HepG2 (cell line): ENCODE measurements at regions not wholly inside any gene's neighbourhood (a gene's known extent, or its start where the extent isn't known, plus 50 kb on each side); places are given as distances from the start of the nearest gene placed in this dataset.

Source experiments
- ATAC-seq: fragments of 200-7000 bp; cut with Tn5 transposase; 3 replicates; pipeline ENCODE4 v1.9.1; 2020; ENCODE audit warnings: mild to moderate bottlenecking, moderate library complexity
- BruUV-seq: library from RNA; stranded (reverse); fragments of 400-500 nt; replicated peaks from 2 replicates; lab custom pipeline; 2021; lab: Mats Ljungman, UMichigan
- CTCF ChIA-PET: fragments of 300-600 bp; formaldehyde crosslinking; extraction: SDS; loops from one replicate; lab custom pipeline; 2021; ENCODE audit warnings: low total read pairs, inconsistent platforms, low intra/inter-chr PET ratio; lab: Yijun Ruan, JAX
- POLR2A ChIA-PET: fragments of 350-600 bp; sonication (Branson Sonifier 250); formaldehyde crosslinking; loops from one replicate; lab custom pipeline; 2020; ENCODE audit warnings: antibody characterized with exemption, inconsistent platforms; lab: Yijun Ruan, JAX
- DNase-seq: peaks from one replicate; pipeline ENCODE4 v3.0.0-alpha.2; 2015; ENCODE audit warnings: low spot score
- FAIRE-seq: peaks from 3 replicates; lab custom pipeline; 2011; peaks lifted over from hg19 to GRCh38; lab: Jason Lieb, UNC
- H2AFZ ChIP-seq: one replicate; pipeline ENCODE4 v1.6.1; 2011; ENCODE audit warnings: low read length, inconsistent platforms
- H3K27ac ChIP-seq: fragments of 300-600 bp; 3 replicates; pipeline ENCODE4 v1.8.0; 2011; ENCODE audit warnings: mixed run types, mild to moderate bottlenecking, mixed read lengths, low read length, inconsistent platforms; ENCODE audit not compliant: insufficient read depth; ENCODE audit errors: extremely low read length
- H3K27me3 ChIP-seq, 2 experiments: fragments of 200-600 bp in 1 of 2; 2 replicates in 1 of 2; 3 replicates in 1 of 2; pipeline versions ENCODE4 v1.6.0 to v1.8.0; 2011; ENCODE audit warnings: low read length in 2 of 2, mild to moderate bottlenecking in 2 of 2, moderate library complexity in 2 of 2, inconsistent platforms in 1 of 2; ENCODE audit not compliant: insufficient read depth in 2 of 2, control insufficient read depth in 1 of 2
- H3K36me3 ChIP-seq, 2 experiments: fragments of 200-600 bp in 1 of 2; replicated peaks in 1 of 2; 2 replicates in 1 of 2; 3 replicates in 1 of 2; pipeline versions ENCODE4 v1.5.1 to v1.8.0; 2011; ENCODE audit warnings: low read length in 2 of 2, inconsistent platforms in 1 of 2; ENCODE audit not compliant: insufficient read depth in 2 of 2, control insufficient read depth in 1 of 2
- H3K4me1 ChIP-seq: 2 replicates; pipeline ENCODE4 v1.5.1; 2012; ENCODE audit warnings: low read length, inconsistent platforms; ENCODE audit not compliant: insufficient read depth
- H3K4me2 ChIP-seq: 2 replicates; pipeline ENCODE4 v1.6.0; 2011; ENCODE audit warnings: low read depth, low read length, inconsistent platforms
- H3K4me3 ChIP-seq, 3 experiments: fragments of 200-600 bp in 1 of 3; sonication (generic), shearing (Covaris generic) in 1 of 3; replicated peaks in 1 of 3; 2 replicates each; pipeline ENCODE4 v1.5.1; 2011 to 2016; ENCODE audit warnings: low read length in 3 of 3, inconsistent platforms in 2 of 3, low read depth in 2 of 3, mild to moderate bottlenecking in 2 of 3, control low read depth in 1 of 3, mixed read lengths in 1 of 3; ENCODE audit not compliant: insufficient read depth in 1 of 3
- H3K79me2 ChIP-seq: one replicate; pipeline ENCODE4 v1.6.1; 2011; ENCODE audit warnings: low read length, inconsistent platforms; ENCODE audit not compliant: insufficient read depth
- H3K9ac ChIP-seq: 2 replicates; pipeline ENCODE4 v1.6.0; 2011; ENCODE audit warnings: mild to moderate bottlenecking, low read depth, low read length, inconsistent platforms; ENCODE audit not compliant: insufficient read depth
- H3K9me3 ChIP-seq: 2 replicates; pipeline ENCODE4 v1.5.1; 2012; ENCODE audit warnings: mild to moderate bottlenecking, low read length
- H4K20me1 ChIP-seq: 2 replicates; pipeline ENCODE4 v1.6.0; 2011; ENCODE audit warnings: inconsistent platforms, mild to moderate bottlenecking, low read length, moderate library complexity; ENCODE audit not compliant: insufficient read depth
- AHDC1 ChIP-seq: sonication (generic); formaldehyde crosslinking; IDR thresholded peaks from 2 replicates; pipeline ENCODE4 v1.5.1; 2020; ENCODE audit warnings: mild to moderate bottlenecking, missing genetic modification reagents, borderline replicate concordance
- ARNT ChIP-seq: fragments of 450-650 bp; IDR thresholded peaks from 2 replicates; pipeline ENCODE4 v1.6.1; 2017
- CSRNP2 ChIP-seq: sonication (generic); formaldehyde crosslinking; conservative IDR thresholded peaks from 2 replicates; pipeline ENCODE4 v1.8.0; 2022; ENCODE audit warnings: low read depth, missing genetic modification reagents
- FLYWCH1 ChIP-seq: sonication (generic); formaldehyde crosslinking; IDR thresholded peaks from 2 replicates; pipeline ENCODE4 v1.8.1; 2023; ENCODE audit warnings: mild to moderate bottlenecking, missing genetic modification reagents
- KLF11 ChIP-seq: IDR thresholded peaks from 2 replicates; pipeline ENCODE4 v1.6.1; 2016; ENCODE audit warnings: missing compliant biosample characterization
- KLF15 ChIP-seq: sonication (generic); formaldehyde crosslinking; IDR thresholded peaks from 2 replicates; pipeline ENCODE4 v1.8.1; 2023; ENCODE audit warnings: borderline replicate concordance, mild to moderate bottlenecking, inconsistent platforms, missing genetic modification reagents, mixed read lengths
- MLX ChIP-seq: IDR thresholded peaks from 2 replicates; pipeline ENCODE4 v1.6.1; 2016
- SMYD3 ChIP-seq: sonication (generic); formaldehyde crosslinking; IDR thresholded peaks from 2 replicates; pipeline ENCODE4 v1.8.1; 2023; ENCODE audit warnings: mild to moderate bottlenecking, missing genetic modification reagents
- TAF1 ChIP-seq: sonication (generic); formaldehyde crosslinking; IDR thresholded peaks from 2 replicates; pipeline ENCODE4 v1.4.0; 2020; ENCODE audit warnings: missing genetic modification reagents
- ZBTB26 ChIP-seq: IDR thresholded peaks from 2 replicates; pipeline ENCODE4 v1.6.1; 2016; ENCODE audit warnings: missing compliant biosample characterization, missing genetic modification reagents, borderline replicate concordance
- ZNF329 ChIP-seq: sonication (generic); formaldehyde crosslinking; IDR thresholded peaks from 2 replicates; pipeline ENCODE4 v1.9.0; 2021; ENCODE audit warnings: low read depth, mild to moderate bottlenecking, missing genetic modification reagents
- ZNF530 ChIP-seq: sonication (generic); formaldehyde crosslinking; IDR thresholded peaks from 2 replicates; pipeline ENCODE4 v1.5.0; 2020; ENCODE audit warnings: low read depth, mild to moderate bottlenecking, missing genetic modification reagents
- ZNF891 ChIP-seq: sonication (generic); formaldehyde crosslinking; IDR thresholded peaks from 2 replicates; pipeline ENCODE4 v1.5.0; 2020; ENCODE audit warnings: mild to moderate bottlenecking, missing genetic modification reagents
- WGBS: methylation state at CpG from one replicate; pipeline ENCODE4 v1.1.6; 2017; ENCODE audit warnings: low lambda C conversion rate; 5-methylcytosine and 5-hydroxymethylcytosine counted together
- in situ Hi-C: cut with HindIII; loops from 2 replicates; pipeline ENCODE4 v1.10.0; 2017; ENCODE audit warnings: low pct_unique_long_range_greater_than_20kb; ENCODE audit not compliant: extremely low pct_ligation_motif_present
- intact Hi-C: fragments of 100-400 bp; cut with micrococcal nuclease; formaldehyde crosslinking; loops from one replicate; pipeline ENCODE4 v1.10.0; 2022; ENCODE audit not compliant: unreplicated experiment

GRCh38 chr13:39965309-39965708, 309.8 kb downstream of the COG6 start:
- WGBS: 28% methylated on average over 3 of the region's 3 CpGs
- H3K9ac ChIP-seq: no peak overlapping the region
- H3K4me2 ChIP-seq: no peak overlapping the region
- H3K79me2 ChIP-seq: no peaks in the 10 kb centered on the region
- H3K4me3 ChIP-seq: no peak overlapping the region
- H3K9me3 ChIP-seq: no peaks in the 10 kb centered on the region
- H3K27ac ChIP-seq: no peak overlapping the region
- FAIRE-seq: no peak
- no peak for ATAC-seq
- H3K36me3 ChIP-seq: no peaks in the 10 kb centered on the region
- CTCF ChIA-PET: no interaction called here
- H4K20me1 ChIP-seq: no peaks in the 10 kb centered on the region
- peaks cover 0 to 1% of the 10 kb centered on the region in 2 experiments; a peak in 2 of 5 replicates for H3K27me3 ChIP-seq
- DNase-seq: no peak
- no TSS peak for BruUV-seq
- in situ Hi-C loops: no loop called here
- POLR2A ChIA-PET: no interaction called here
- no peaks in the 10 kb centered on the region for H3K4me1 ChIP-seq
- TF ChIP-seq KLF11 (CRISPR knock-in tag) (no peak), ZNF530 (CRISPR knock-in tag) (no peak), SMYD3 (CRISPR knock-in tag) (no peak), ZNF329 (no peak), KLF15 (CRISPR knock-in tag) (no peak), ARNT (no peak), FLYWCH1 (CRISPR knock-in tag) (no peak), AHDC1 (CRISPR knock-in tag) (no peak), ZBTB26 (CRISPR knock-in tag) (no peak), MLX (no peak), CSRNP2 (CRISPR knock-in tag) (no peak), TAF1 (CRISPR knock-in tag) (no peak), ZNF891 (CRISPR knock-in tag) (no peak)
- intact Hi-C loops: no loop called here
- no peak overlapping the region for H2AFZ ChIP-seq
